H1 (cell line): ENCODE measurements at regions not wholly inside any gene's neighbourhood (a gene's known extent, or its start where the extent isn't known, plus 50 kb on each side); places are given as distances from the start of the nearest gene placed in this dataset.
A peak's percentile ranks its signal among the peaks of the same experiment; 100 is the strongest.

ENCODE experiments used
- CTCF ChIA-PET: fragments of 300-600 bp; sonication (Branson Sonifier 250); formaldehyde crosslinking; loops from one replicate; lab custom pipeline; 2021; ENCODE audit not compliant: partially characterized antibody; lab: Charles Lee
- POLR2A ChIA-PET: fragments of 300-600 bp; sonication (Branson Sonifier 250); formaldehyde crosslinking; loops from one replicate; lab custom pipeline; 2021; ENCODE audit warnings: inconsistent platforms; ENCODE audit not compliant: partially characterized antibody; lab: Charles Lee
- DNase-seq, 2 experiments: peaks; one replicate each; pipeline versions ENCODE4 v3.0.0 to v3.0.0-alpha.2; 2010 to 2022; ENCODE audit warnings: low spot score in 2 of 2, low read depth in 1 of 2, mixed read lengths in 1 of 2
- FAIRE-seq: peaks from 2 replicates; lab custom pipeline; 2011; peaks lifted over from hg19 to GRCh38; lab: Jason Lieb, UNC
- H2AFZ ChIP-seq: 2 replicates; pipeline ENCODE4 v1.8.1; 2012; ENCODE audit warnings: low read length, inconsistent platforms
- H2AK5ac ChIP-seq: 2 replicates; pipeline ENCODE4 v1.6.1; 2013; ENCODE audit warnings: low read depth, low read length
- H2BK120ac ChIP-seq: replicated peaks from 2 replicates; pipeline ENCODE3; 2013; ENCODE audit warnings: low read depth, low read length, inconsistent platforms
- H2BK12ac ChIP-seq: 2 replicates; pipeline ENCODE4 v1.6.1; 2013; ENCODE audit warnings: low read depth, low read length
- H2BK15ac ChIP-seq: 2 replicates; pipeline ENCODE4 v1.6.1; 2013; ENCODE audit warnings: low read length
- H2BK20ac ChIP-seq: 2 replicates; pipeline ENCODE4 v1.6.1; 2013; ENCODE audit warnings: low read length
- H2BK5ac ChIP-seq: 2 replicates; pipeline ENCODE4 v1.6.1; 2013; ENCODE audit warnings: low read depth, low read length
- H3K14ac ChIP-seq: 2 replicates; pipeline ENCODE4 v1.6.1; 2013; ENCODE audit warnings: inconsistent platforms; ENCODE audit not compliant: insufficient read length
- H3K18ac ChIP-seq: 2 replicates; pipeline ENCODE4 v1.6.1; 2013; ENCODE audit warnings: low read length; ENCODE audit errors: extremely low read depth
- H3K23ac ChIP-seq: 2 replicates; pipeline ENCODE4 v1.6.1; 2013; ENCODE audit warnings: inconsistent platforms; ENCODE audit not compliant: insufficient read length
- H3K23me2 ChIP-seq: 2 replicates; pipeline ENCODE4 v1.6.1; 2013; ENCODE audit warnings: low read depth, low read length
- H3K27ac ChIP-seq: 2 replicates; pipeline ENCODE4 v1.6.1; 2011; ENCODE audit warnings: low read depth, low read length, inconsistent platforms
- H3K27me3 ChIP-seq, 4 experiments: replicated peaks in 1 of 4; 1 replicate in 1 of 4; 2 replicates in 3 of 4; pipeline versions ENCODE4 v1.6.1 to v1.8.1; 2011 to 2013; ENCODE audit warnings: low read length in 3 of 4, mild to moderate bottlenecking in 3 of 4, inconsistent platforms in 2 of 4, mixed read lengths in 2 of 4, moderate library complexity in 1 of 4; ENCODE audit not compliant: control insufficient read depth in 3 of 4, insufficient read depth in 3 of 4; ENCODE audit errors: extremely low read depth in 1 of 4
- H3K36me3 ChIP-seq, 4 experiments: 2 replicates each; pipeline versions ENCODE4 v1.6.1 to v1.8.1; 2011 to 2013; ENCODE audit warnings: mild to moderate bottlenecking in 4 of 4, low read length in 3 of 4, moderate library complexity in 2 of 4, control low read depth in 1 of 4, inconsistent platforms in 1 of 4; ENCODE audit not compliant: insufficient read depth in 4 of 4, control insufficient read depth in 2 of 4
- H3K4ac ChIP-seq: replicated peaks from 2 replicates; pipeline ENCODE3; 2013; ENCODE audit warnings: low read length, low read depth, mixed read lengths, inconsistent platforms; ENCODE audit not compliant: insufficient read length
- H3K4me1 ChIP-seq, 4 experiments: replicated peaks in 1 of 4; 1 replicate in 1 of 4; 2 replicates in 3 of 4; pipeline versions ENCODE4 v1.6.1 to v1.8.1; 2011 to 2013; ENCODE audit warnings: low read length in 3 of 4, inconsistent platforms in 2 of 4, mixed read lengths in 1 of 4; ENCODE audit not compliant: insufficient read depth in 4 of 4, control insufficient read depth in 3 of 4
- H3K4me2 ChIP-seq, 2 experiments: 2 replicates each; pipeline versions ENCODE4 v1.6.1 to v1.8.1; 2011 to 2013; ENCODE audit warnings: low read depth in 2 of 2, low read length in 2 of 2, control low read depth in 1 of 2, inconsistent platforms in 1 of 2, mild to moderate bottlenecking in 1 of 2; ENCODE audit not compliant: insufficient read depth in 1 of 2
- H3K4me3 ChIP-seq, 4 experiments: fragments of 200-600, 300-600 bp in 1 of 4; sonication (generic), shearing (Covaris generic), sonication (Bioruptor Twin) in 1 of 4; 2 replicates each; pipeline versions ENCODE4 v1.5.1 to v1.8.1; 2011 to 2016; ENCODE audit warnings: low read length in 4 of 4, low read depth in 3 of 4, control low read depth in 2 of 4, inconsistent platforms in 2 of 4, mild to moderate bottlenecking in 2 of 4, mixed read lengths in 1 of 4, moderate library complexity in 1 of 4; ENCODE audit not compliant: insufficient read depth in 2 of 4; ENCODE audit errors: extremely low read depth in 1 of 4
- H3K56ac ChIP-seq: replicated peaks from 2 replicates; pipeline ENCODE3; 2013; ENCODE audit warnings: low read depth, mild to moderate bottlenecking, mixed read lengths, low read length, inconsistent platforms; ENCODE audit not compliant: insufficient read length
- H3K79me1 ChIP-seq: 2 replicates; pipeline ENCODE4 v1.6.1; 2013; ENCODE audit warnings: low read depth, low read length, control low read depth
- H3K79me2 ChIP-seq, 2 experiments: 2 replicates each; pipeline versions ENCODE4 v1.6.1 to v1.8.1; 2012 to 2013; ENCODE audit warnings: low read length in 2 of 2, mild to moderate bottlenecking in 2 of 2, inconsistent platforms in 1 of 2; ENCODE audit not compliant: insufficient read depth in 2 of 2, control insufficient read depth in 1 of 2
- H3K9ac ChIP-seq, 4 experiments: replicated peaks in 1 of 4; 1 replicate in 1 of 4; 2 replicates in 3 of 4; pipeline versions ENCODE4 v1.6.1 to v1.8.1; 2011 to 2013; ENCODE audit warnings: low read depth in 3 of 4, low read length in 3 of 4, control low read depth in 2 of 4, mild to moderate bottlenecking in 2 of 4, moderate library complexity in 2 of 4, inconsistent platforms in 1 of 4; ENCODE audit errors: extremely low read depth in 1 of 4
- H3K9me3 ChIP-seq, 2 experiments: 2 replicates each; pipeline versions ENCODE4 v1.6.1 to v1.8.1; 2012 to 2013; ENCODE audit warnings: mild to moderate bottlenecking in 2 of 2, moderate library complexity in 2 of 2, control low read depth in 1 of 2, inconsistent platforms in 1 of 2, low read depth in 1 of 2, low read length in 1 of 2, mixed read lengths in 1 of 2; ENCODE audit not compliant: insufficient read depth in 2 of 2
- H4K20me1 ChIP-seq, 2 experiments: replicated peaks in 1 of 2; 2 replicates each; pipeline versions ENCODE3 to v1.8.1; 2011 to 2013; ENCODE audit warnings: inconsistent platforms in 2 of 2, low read length in 2 of 2, mild to moderate bottlenecking in 1 of 2; ENCODE audit not compliant: insufficient read depth in 2 of 2, control insufficient read depth in 1 of 2
- H4K5ac ChIP-seq: 2 replicates; pipeline ENCODE4 v1.6.1; 2013; ENCODE audit warnings: low read length, low read depth, mixed read lengths, inconsistent platforms; ENCODE audit not compliant: insufficient read length
- H4K8ac ChIP-seq: 2 replicates; pipeline ENCODE4 v1.8.0; 2013; ENCODE audit warnings: mild to moderate bottlenecking, moderate library complexity, low read length, inconsistent platforms; ENCODE audit not compliant: insufficient read depth; ENCODE audit errors: extremely low read depth
- H4K91ac ChIP-seq: replicated peaks from 2 replicates; pipeline ENCODE3; 2013; ENCODE audit warnings: low read length, mixed read lengths, inconsistent platforms; ENCODE audit not compliant: insufficient read length
- ASH2L ChIP-seq: fragments of 200-600, 300-600 bp; sonication (generic); IDR thresholded peaks from one replicate; pipeline ENCODE4 v1.7.1; 2017; ENCODE audit warnings: low read length
- BCL11A ChIP-seq, 2 experiments: IDR thresholded peaks; one replicate each; pipeline ENCODE4 v1.6.1; 2011; ENCODE audit warnings: low read depth in 2 of 2, low read length in 2 of 2, mild to moderate bottlenecking in 2 of 2
- CBX5 ChIP-seq: fragments of 300-800, 300-1000 bp; sonication (generic); IDR thresholded peaks from 2 replicates; pipeline ENCODE4 v1.7.1; 2016; ENCODE audit warnings: antibody characterized with exemption, low read length, low read depth
- CBX8 ChIP-seq: fragments of 300-800, 300-1000 bp; sonication (generic); IDR thresholded peaks from 2 replicates; pipeline ENCODE4 v1.7.1; 2016; ENCODE audit warnings: low read depth, low read length, borderline replicate concordance
- E2F6 ChIP-seq: IDR thresholded peaks from 2 replicates; pipeline ENCODE4 v1.6.1; 2012; ENCODE audit warnings: inconsistent platforms
- NANOG ChIP-seq: IDR thresholded peaks from 2 replicates; pipeline ENCODE4 v1.6.1; 2011; ENCODE audit warnings: low read length, low read depth, mild to moderate bottlenecking, inconsistent platforms; ENCODE audit not compliant: insufficient read depth, poor library complexity, severe bottlenecking
- POLR2AphosphoS5 ChIP-seq: IDR thresholded peaks from 2 replicates; pipeline ENCODE4 v1.6.1; 2011; ENCODE audit warnings: low read depth, low read length
- RXRA ChIP-seq: IDR thresholded peaks from 2 replicates; pipeline ENCODE4 v1.6.1; 2011; ENCODE audit warnings: low read depth, mild to moderate bottlenecking, low read length, moderate library complexity; ENCODE audit not compliant: insufficient read depth
- SIN3A ChIP-seq, 2 experiments: IDR thresholded peaks in 1 of 2; conservative IDR thresholded peaks in 1 of 2; 2 replicates each; pipeline ENCODE4 v1.6.1; 2011 to 2012; ENCODE audit warnings: low read length in 2 of 2, improper control_type of control experiment in 1 of 2, low read depth in 1 of 2, mild to moderate bottlenecking in 1 of 2
- SIX5 ChIP-seq: IDR thresholded peaks from 2 replicates; pipeline ENCODE4 v1.6.1; 2011; ENCODE audit warnings: mild to moderate bottlenecking, low read depth, low read length
- SP4 ChIP-seq: IDR thresholded peaks from 2 replicates; pipeline ENCODE4 v1.6.1; 2012; ENCODE audit warnings: low read length, inconsistent platforms
- SUZ12 ChIP-seq: fragments of 200-600 bp; sonication (generic); IDR thresholded peaks from 2 replicates; pipeline ENCODE4 v1.6.1; 2012; ENCODE audit warnings: mild to moderate bottlenecking, inconsistent platforms, low read length, moderate library complexity, mixed read lengths
- ZNF274 ChIP-seq: IDR thresholded peaks from 2 replicates; pipeline ENCODE4 v1.7.0; 2012; ENCODE audit warnings: low read length, borderline replicate concordance; ENCODE audit errors: extremely low read depth
- WGBS, 2 experiments: shearing (Covaris generic) in 1 of 2; methylation state at CpG; one replicate each; pipeline versions ENCODE4 v1.1.6 to v1.1.7; 2013 to 2015; ENCODE audit warnings: low lambda C conversion rate in 2 of 2, mixed read lengths in 2 of 2, inconsistent platforms in 1 of 2, low coverage in 1 of 2, missing lambda C conversion rate in 1 of 2; ENCODE audit not compliant: insufficient replicate concordance in 2 of 2, insufficient coverage in 1 of 2, insufficient read length in 1 of 2; ENCODE audit errors: extremely low coverage in 1 of 2, missing lambda C conversion rate in 1 of 2; 5-methylcytosine and 5-hydroxymethylcytosine counted together

- Histone ChIP-seq H4K5ac (no peak overlapping the region), H2BK20ac (no peak overlapping the region), H4K20me1 (no peaks in the 10 kb centered on the region), H3K9ac (no peak overlapping the region), H3K23ac (no peak overlapping the region), H3K14ac (no peak overlapping the region), H3K79me2 (no peaks in the 10 kb centered on the region), H3K36me3 (no peaks in the 10 kb centered on the region), H3K4me2 (no peak overlapping the region), H3K79me1 (no peaks in the 10 kb centered on the region), H4K8ac (no peak overlapping the region), H3K27ac (no peak overlapping the region), H3K18ac (no peak overlapping the region), H2AK5ac (no peak overlapping the region), H2BK12ac (no peak overlapping the region), H3K27me3 (no peaks in the 10 kb centered on the region), H3K23me2 (no peaks in the 10 kb centered on the region), H4K91ac (no peak overlapping the region), H2BK15ac (no peak overlapping the region), H2BK120ac (no peak overlapping the region), H2BK5ac (no peak overlapping the region), H2AFZ (peak overlapping the region; percentile 26; the same call in 1 of the 2 replicates), H3K56ac (no peak overlapping the region), H3K9me3 (no peaks in the 10 kb centered on the region), H3K4me1 (no peaks in the 10 kb centered on the region), H3K4me3 (no peak overlapping the region), H3K4ac (no peak overlapping the region)
- WGBS, 2 experiments: 82% methylated on average over 4 of the region's 4 CpGs; no CpG with 5 or more reads in 1 of the 2 experiments
- FAIRE-seq: peak; percentile 28
- POLR2A ChIA-PET: no interaction called here
- no peak for DNase-seq
- CTCF ChIA-PET: no interaction called here
- no peak for TF ChIP-seq ASH2L
- TF ChIP-seq SIN3A (conservative IDR thresholded peaks at IDR 0.05 in 1 of 2, IDR thresholded peaks at IDR 0.05 in 1 of 2; ENCODE audit: low read depth in 1 of 2, low read length in 2 of 2): no peak
- TF ChIP-seq SIX5: no peak
- TF ChIP-seq SUZ12: no peak
- no peak for TF ChIP-seq CBX5
- no peak for TF ChIP-seq E2F6
- no peak for TF ChIP-seq RXRA
- TF ChIP-seq NANOG: no peak
- no peak for TF ChIP-seq BCL11A (IDR thresholded peaks at IDR 0.05; ENCODE audit: low read depth in 2 of 2, low read length in 2 of 2)
- TF ChIP-seq POLR2AphosphoS5: no peak
- no peak for TF ChIP-seq SP4
- TF ChIP-seq ZNF274: no peak
- no peak for TF ChIP-seq CBX8
Observed at GRCh38 chr4:43369036-43369594, 476.6 kb downstream of the GRXCR1 start.
